Body of pancreas (tissue), 4 donors: ENCODE measurements at regions not wholly inside any gene's neighbourhood (a gene's known extent, or its start where the extent isn't known, plus 50 kb on each side); places are given as distances from the start of the nearest gene placed in this dataset.

Source experiments
- ATAC-seq: fragments of 150-250 bp; one replicate; pipeline ENCODE4 v1.9.1; 2016
- DNase-seq, 4 donors: peaks; one replicate each; pipeline ENCODE4 v3.0.0-alpha.2; 2019
- H3K27ac ChIP-seq, 4 donors: fragments of 200-600 bp; sonication (generic); 1 replicate in 3 of 4; 2 replicates in 1 of 4; pipeline versions ENCODE4 v1.5.1 to v1.6.1; 2016 to 2019; ENCODE audit warnings: mild to moderate bottlenecking in 1 of 4, mixed read lengths in 1 of 4, moderate library complexity in 1 of 4
- H3K27me3 ChIP-seq, 2 donors: fragments of 200-600 bp; sonication (generic); one replicate each; pipeline ENCODE4 v1.6.0; 2016; ENCODE audit warnings: mild to moderate bottlenecking in 1 of 2
- H3K36me3 ChIP-seq, 2 donors: fragments of 200-600 bp; sonication (generic); replicated peaks in 1 of 2; 2 replicates each; pipeline ENCODE4 v1.5.1; 2016; ENCODE audit warnings: low read depth in 2 of 2; ENCODE audit not compliant: insufficient read depth in 1 of 2
- H3K4me1 ChIP-seq: fragments of 200-600 bp; sonication (generic); one replicate; pipeline ENCODE4 v1.6.0; 2016
- H3K4me3 ChIP-seq, 2 donors: fragments of 200-600 bp; sonication (generic); 1 replicate in 1 of 2; 2 replicates in 1 of 2; pipeline ENCODE4 v1.5.1; 2016 to 2019
- H3K9me3 ChIP-seq, 3 donors: fragments of 200-600 bp; sonication (generic); 1 replicate in 2 of 3; 2 replicates in 1 of 3; pipeline ENCODE4 v1.5.1; 2016
- POLR2A ChIP-seq, 3 donors: fragments of 450-650 bp; IDR thresholded peaks; one replicate each; pipeline ENCODE4 v1.6.1; 2016; ENCODE audit warnings: antibody characterized with exemption in 3 of 3, mild to moderate bottlenecking in 2 of 3
- WGBS, 2 donors: methylation state at CpG; one replicate each; pipeline ENCODE4 v1.1.5; 2017; 5-methylcytosine and 5-hydroxymethylcytosine counted together
- intact Hi-C: fragments of 100-400 bp; cut with DNase I; formaldehyde crosslinking; loops from one replicate; pipeline ENCODE4 v1.15.1; 2023
- TF ChIP-seq, protein P1 (sequence below), 7 experiments: fragments of 450-650 bp in 4 of 7; fragments of 200-600 bp in 3 of 7; sonication (generic) in 3 of 7; IDR thresholded peaks; one replicate each; pipeline ENCODE4 v1.5.1; 2016 to 2019; ENCODE audit warnings: antibody characterized with exemption in 7 of 7

DNA sequence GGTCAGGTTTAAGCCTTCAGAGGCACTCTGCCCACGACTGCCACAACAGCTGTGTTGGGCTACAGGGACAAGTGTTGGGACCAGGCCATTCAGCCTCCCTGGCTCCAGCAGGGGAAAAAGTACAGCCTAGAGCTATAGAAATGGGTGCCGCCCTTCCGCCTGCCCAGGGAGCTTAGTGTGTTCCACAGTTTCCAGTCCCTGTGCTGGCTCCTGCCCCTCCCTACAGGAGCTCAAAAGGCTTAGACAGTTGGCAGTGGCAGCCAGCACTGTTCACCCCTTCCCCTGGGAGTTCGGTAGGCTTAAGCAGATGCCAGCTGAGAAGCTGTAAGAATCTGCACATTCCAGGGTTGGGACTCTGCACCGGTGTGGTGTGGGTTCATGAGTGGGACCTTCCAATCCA lies 408.2 kb upstream of the INTU start:
- no peaks in the 10 kb centered on the region for H3K36me3 ChIP-seq
- H3K9me3 ChIP-seq: no peaks in the 10 kb centered on the region
- H3K4me3 ChIP-seq: no peak overlapping the region
- 49 to 70% methylated on average over 3 to 5 of the region's 5 CpGs for WGBS, 2 donors
- ATAC-seq (no peak), DNase-seq (no peak)
- H3K27ac ChIP-seq: no peak overlapping the region
- no peaks in the 10 kb centered on the region for H3K4me1 ChIP-seq
- H3K27me3 ChIP-seq: no peaks in the 10 kb centered on the region
- TF ChIP-seq POLR2A (IDR thresholded peaks at IDR 0.05): no peak
- TF ChIP-seq, protein P1, sequence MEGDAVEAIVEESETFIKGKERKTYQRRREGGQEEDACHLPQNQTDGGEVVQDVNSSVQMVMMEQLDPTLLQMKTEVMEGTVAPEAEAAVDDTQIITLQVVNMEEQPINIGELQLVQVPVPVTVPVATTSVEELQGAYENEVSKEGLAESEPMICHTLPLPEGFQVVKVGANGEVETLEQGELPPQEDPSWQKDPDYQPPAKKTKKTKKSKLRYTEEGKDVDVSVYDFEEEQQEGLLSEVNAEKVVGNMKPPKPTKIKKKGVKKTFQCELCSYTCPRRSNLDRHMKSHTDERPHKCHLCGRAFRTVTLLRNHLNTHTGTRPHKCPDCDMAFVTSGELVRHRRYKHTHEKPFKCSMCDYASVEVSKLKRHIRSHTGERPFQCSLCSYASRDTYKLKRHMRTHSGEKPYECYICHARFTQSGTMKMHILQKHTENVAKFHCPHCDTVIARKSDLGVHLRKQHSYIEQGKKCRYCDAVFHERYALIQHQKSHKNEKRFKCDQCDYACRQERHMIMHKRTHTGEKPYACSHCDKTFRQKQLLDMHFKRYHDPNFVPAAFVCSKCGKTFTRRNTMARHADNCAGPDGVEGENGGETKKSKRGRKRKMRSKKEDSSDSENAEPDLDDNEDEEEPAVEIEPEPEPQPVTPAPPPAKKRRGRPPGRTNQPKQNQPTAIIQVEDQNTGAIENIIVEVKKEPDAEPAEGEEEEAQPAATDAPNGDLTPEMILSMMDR (IDR thresholded peaks at IDR 0.05): no peak
- intact Hi-C loops: no loop called here

- Histone ChIP-seq H3K27ac (no peak overlapping the region), H3K4me3 (no peak overlapping the region), H3K27me3 (no peaks in the 10 kb centered on the region), H3K9me3 (no peaks in the 10 kb centered on the region), H3K4me1 (no peaks in the 10 kb centered on the region), H3K36me3 (no peaks in the 10 kb centered on the region)
- intact Hi-C loops: no loop called here
- ATAC-seq: no peak
- WGBS, 2 donors: 40 to 50% methylated on average over 3 of the region's 3 CpGs
- no peak for DNase-seq
- TF ChIP-seq POLR2A (IDR thresholded peaks at IDR 0.05): no peak
- TF ChIP-seq, protein P1 (IDR thresholded peaks at IDR 0.05): no peak
Measured at GRCh38 chr4:127229855-127230608, 402.7 kb upstream of the INTU start.

GRCh38 chr4:127236889-127237288 lies 395.9 kb upstream of the INTU start:
- ATAC-seq: no peak
- Histone ChIP-seq H3K4me3 (no peak overlapping the region), H3K9me3 (no peaks in the 10 kb centered on the region), H3K27ac (no peak overlapping the region), H3K27me3 (no peaks in the 10 kb centered on the region), H3K36me3 (no peaks in the 10 kb centered on the region), H3K4me1 (no peaks in the 10 kb centered on the region)
- TF ChIP-seq POLR2A (IDR thresholded peaks at IDR 0.05): no peak
- TF ChIP-seq, protein P1 (IDR thresholded peaks at IDR 0.05): no peak
- DNase-seq: no peak
- intact Hi-C loops: no loop called here
- WGBS, 2 donors: 42% methylated on average over 2 of the region's 2 CpGs

GRCh38 chr4:127237581-127237980 lies 395.2 kb upstream of the INTU start:
- DNase-seq (no peak), ATAC-seq (no peak)
- H3K4me3 ChIP-seq: no peak overlapping the region
- intact Hi-C loops: no loop called here
- no peaks in the 10 kb centered on the region for H3K9me3 ChIP-seq
- no peak overlapping the region for H3K27ac ChIP-seq
- H3K27me3 ChIP-seq: no peaks in the 10 kb centered on the region
- H3K36me3 ChIP-seq: no peaks in the 10 kb centered on the region
- H3K4me1 ChIP-seq: no peaks in the 10 kb centered on the region
- TF ChIP-seq, protein P1 (IDR thresholded peaks at IDR 0.05): no peak
- TF ChIP-seq POLR2A (IDR thresholded peaks at IDR 0.05): no peak
- WGBS, 2 donors: 72 to 83% methylated on average over 1 of the region's 1 CpG

GRCh38 chr4:127238956-127239475 lies 393.7 kb upstream of the INTU start:
- Histone ChIP-seq H3K9me3 (no peaks in the 10 kb centered on the region), H3K27me3 (no peaks in the 10 kb centered on the region), H3K27ac (no peak overlapping the region), H3K36me3 (no peaks in the 10 kb centered on the region), H3K4me3 (no peak overlapping the region), H3K4me1 (no peaks in the 10 kb centered on the region)
- intact Hi-C loops: no loop called here
- ATAC-seq: no peak
- WGBS, 2 donors: 52 to 54% methylated on average over 5 of the region's 5 CpGs
- DNase-seq: no peak
- TF ChIP-seq, protein P1 (IDR thresholded peaks at IDR 0.05): no peak
- no peak for TF ChIP-seq POLR2A (IDR thresholded peaks at IDR 0.05)
